ENCODE measurements at regions not wholly inside any gene's neighbourhood (a gene's known extent, or its start where the extent isn't known, plus 50 kb on each side); places are given as distances from the start of the nearest gene placed in this dataset.
"Not testable (repeated sequence)": the region's sequence is repeated elsewhere in the genome, so short reads cannot be mapped to it uniquely, and the experiment has no call there.

GRCh38 chr10:32217216-32217615 lies 129.7 kb downstream of the EPC1 start:
- DNase-seq: no peak

GRCh38 chr10:32213838-32214237 lies 133.1 kb downstream of the EPC1 start:
- not testable (repeated sequence) for DNase-seq

- DNase-seq: no peak
Observed at GRCh38 chr10:32211046-32211363, 136.0 kb downstream of the EPC1 start.

GRCh38 chr10:32210306-32211045 lies 136.5 kb downstream of the EPC1 start:
- peak; percentile 16 for DNase-seq

- not testable (repeated sequence) for DNase-seq
Observed at GRCh38 chr10:32208005-32208404, 139.0 kb downstream of the EPC1 start.

GRCh38 chr10:32207544-32207943 lies 139.4 kb downstream of the EPC1 start:
- peak; percentile 19 for DNase-seq

- DNase-seq: no peak
Observed at GRCh38 chr10:32205670-32206069, 141.3 kb downstream of the EPC1 start.

- no peak for DNase-seq
Observed at GRCh38 chr10:32204606-32205005, 142.4 kb downstream of the EPC1 start.

GRCh38 chr10:32199714-32200394 lies 143.6 kb upstream of the KIF5B start:
- no peak for DNase-seq

- no peak for DNase-seq
Observed at GRCh38 chr10:32197423-32197822, 141.2 kb upstream of the KIF5B start.

- DNase-seq: no peak
Observed at GRCh38 chr10:32190890-32191491, 134.8 kb upstream of the KIF5B start.

- no peak for DNase-seq
Observed at GRCh38 chr10:32189400-32190084, 133.3 kb upstream of the KIF5B start.

GRCh38 chr10:32188601-32189000 lies 132.4 kb upstream of the KIF5B start:
- not testable (repeated sequence) for DNase-seq

- DNase-seq: no peak
Observed at GRCh38 chr10:32187686-32188085, 131.5 kb upstream of the KIF5B start.

GRCh38 chr10:32183652-32184051 lies 127.4 kb upstream of the KIF5B start:
- not testable (repeated sequence) for DNase-seq

GRCh38 chr10:32182476-32182875 lies 126.3 kb upstream of the KIF5B start:
- no peak for DNase-seq

- DNase-seq: no peak
Observed at GRCh38 chr10:32180390-32181280, 124.4 kb upstream of the KIF5B start.

- no peak for DNase-seq
Observed at GRCh38 chr10:32179836-32180235, 123.6 kb upstream of the KIF5B start.

GRCh38 chr10:32177594-32177993 lies 121.4 kb upstream of the KIF5B start:
- not testable (repeated sequence) for DNase-seq

- no peak for DNase-seq
Observed at GRCh38 chr10:32175629-32176028, 119.4 kb upstream of the KIF5B start.

GRCh38 chr10:32174349-32174893 lies 118.2 kb upstream of the KIF5B start:
- DNase-seq: no peak

GRCh38 chr10:32171204-32171603 lies 115.0 kb upstream of the KIF5B start:
- no peak for DNase-seq
